NCI-H524 (cell line): ENCODE measurements at regions not wholly inside any gene's neighbourhood (a gene's known extent, or its start where the extent isn't known, plus 50 kb on each side); places are given as distances from the start of the nearest gene placed in this dataset.
"Not testable (repeated sequence)": the region's sequence is repeated elsewhere in the genome, so short reads cannot be mapped to it uniquely, and the experiment has no call there.

Experiments used
- DNase-seq, 2 experiments: peaks; one replicate each; lab custom pipeline; 2025; lab: John Stamatoyannopoulos, UW

DNA sequence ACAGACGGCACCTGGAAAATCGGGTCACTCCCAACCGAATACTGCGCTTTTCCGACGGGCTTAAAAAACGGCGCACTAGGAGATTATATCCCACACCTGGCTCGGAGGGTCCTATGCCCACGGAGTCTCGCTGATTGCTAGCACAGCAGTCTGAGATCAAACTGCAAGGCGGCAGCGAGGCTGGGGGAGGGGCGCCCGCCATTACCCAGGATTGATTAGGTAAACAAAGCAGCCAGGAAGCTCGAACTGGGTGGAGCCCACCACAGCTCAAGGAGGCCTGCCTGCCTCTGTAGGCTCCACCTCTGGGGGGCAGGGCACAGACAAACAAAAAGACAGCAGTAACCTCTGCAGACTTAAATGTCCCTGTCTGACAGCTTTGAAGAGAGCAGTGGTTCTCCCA lies 64.5 kb downstream of the SLC30A10 start:
- DNase-seq, result not testable (repeated sequence)

- DNase-seq, result no peak
Observed at GRCh38 chr1:219862366-219862765, 66.0 kb downstream of the SLC30A10 start.

DNA sequence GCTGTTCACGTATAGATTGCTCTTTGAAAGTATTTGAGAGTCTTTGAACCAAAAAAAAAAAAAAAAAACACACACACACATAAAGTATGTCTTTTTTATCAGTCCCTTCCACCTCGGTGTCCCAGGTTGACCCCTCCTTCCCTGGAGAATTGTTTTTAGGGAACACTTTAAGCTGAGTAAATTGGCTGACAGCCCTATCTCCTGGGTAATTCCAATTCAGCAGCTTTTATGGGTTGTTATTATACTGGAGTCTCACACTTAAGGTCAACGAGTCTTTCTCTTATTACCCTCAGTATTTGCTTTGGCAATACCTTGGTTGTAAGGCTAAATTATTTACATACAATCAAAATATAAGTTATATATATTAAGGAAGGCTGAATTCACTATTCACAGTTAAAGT lies 69.4 kb downstream of the SLC30A10 start:
- no peak for DNase-seq

- DNase-seq, result no peak
Observed at GRCh38 chr1:219847215-219847855, 81.0 kb downstream of the SLC30A10 start.

DNA sequence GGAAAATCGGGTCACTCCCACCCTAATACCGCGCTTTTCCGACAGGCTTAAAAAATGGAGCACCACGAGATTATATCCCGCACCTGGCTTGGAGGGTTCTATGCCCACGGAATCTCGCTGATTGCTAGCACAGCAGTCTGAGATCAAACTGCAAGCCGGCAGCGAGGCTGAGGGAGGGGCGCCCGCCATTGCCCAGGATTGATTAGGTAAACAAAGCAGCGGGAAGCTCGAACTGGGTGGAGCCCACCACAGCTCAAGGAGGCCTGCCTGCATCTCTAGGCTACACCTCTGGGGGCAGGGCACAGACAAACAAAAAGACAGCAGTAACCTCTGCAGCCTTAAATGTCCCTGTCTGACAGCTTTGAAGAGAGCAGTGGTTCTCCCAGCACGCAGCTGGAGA lies 88.8 kb downstream of the SLC30A10 start:
- DNase-seq, result peak in 1 of 2 experiments; percentile 39

GRCh38 chr1:219837994-219838294 lies 90.4 kb downstream of the SLC30A10 start:
- DNase-seq, result no peak

GRCh38 chr1:219837274-219837993 lies 90.9 kb downstream of the SLC30A10 start:
- DNase-seq, result peak; percentile 27 to 62

DNA sequence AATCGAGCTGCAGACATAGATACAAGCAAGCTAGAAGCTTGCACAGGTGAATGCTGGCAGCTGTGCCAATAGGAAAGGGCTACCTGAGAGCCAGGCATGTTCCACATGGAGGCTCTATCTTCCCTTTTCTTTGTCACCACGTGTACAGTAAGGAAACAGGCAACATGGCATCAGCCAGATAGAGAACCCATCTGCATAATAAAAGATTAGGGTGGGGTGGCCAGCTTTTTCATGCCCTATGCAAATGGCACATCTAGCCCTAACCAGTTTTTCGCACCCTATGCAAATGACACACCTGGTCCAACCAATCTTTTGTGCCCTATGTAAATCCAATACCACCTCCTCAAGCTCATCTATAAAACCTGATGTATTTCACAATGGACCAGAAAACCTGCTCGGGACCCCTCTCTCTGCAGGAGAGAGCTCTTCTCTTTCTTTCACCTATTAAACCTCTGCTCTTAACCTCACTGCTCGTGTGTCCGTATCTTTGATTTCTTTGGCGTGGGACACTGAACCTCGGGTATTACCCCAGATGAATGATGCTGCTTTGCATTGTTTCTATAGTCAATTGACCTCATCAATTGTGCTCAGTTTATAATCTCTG lies 93.9 kb downstream of the SLC30A10 start:
- no peak for DNase-seq

GRCh38 chr1:219833214-219833815 lies 95.0 kb downstream of the SLC30A10 start:
- DNase-seq, result no peak

DNA sequence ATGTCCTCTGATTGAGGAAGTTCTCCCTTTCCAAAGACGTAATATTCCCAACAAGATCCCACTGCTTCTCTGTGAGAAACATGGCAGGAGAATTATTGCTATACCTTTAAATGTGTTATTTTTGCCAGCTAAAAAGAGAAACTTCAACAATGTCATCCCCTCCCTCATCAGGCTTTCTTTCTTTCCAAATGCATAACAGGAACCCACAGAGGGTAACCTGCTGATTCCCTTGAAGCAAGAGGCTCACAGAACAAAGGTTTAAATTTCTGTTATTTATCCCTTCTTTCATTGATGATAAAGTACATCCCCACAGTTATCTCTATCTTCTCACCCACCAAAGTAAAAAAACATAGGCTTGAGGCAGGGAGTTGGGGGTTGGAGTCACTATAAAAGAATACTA lies 102.1 kb downstream of the SLC30A10 start:
- no peak for DNase-seq

GRCh38 chr1:219825355-219825754 lies 103.0 kb downstream of the SLC30A10 start:
- no peak for DNase-seq

- DNase-seq, result no peak
Observed at GRCh38 chr1:219824338-219824737, 104.0 kb downstream of the SLC30A10 start.

- DNase-seq, result no peak
Observed at GRCh38 chr1:219820551-219820950, 107.8 kb downstream of the SLC30A10 start.

DNA sequence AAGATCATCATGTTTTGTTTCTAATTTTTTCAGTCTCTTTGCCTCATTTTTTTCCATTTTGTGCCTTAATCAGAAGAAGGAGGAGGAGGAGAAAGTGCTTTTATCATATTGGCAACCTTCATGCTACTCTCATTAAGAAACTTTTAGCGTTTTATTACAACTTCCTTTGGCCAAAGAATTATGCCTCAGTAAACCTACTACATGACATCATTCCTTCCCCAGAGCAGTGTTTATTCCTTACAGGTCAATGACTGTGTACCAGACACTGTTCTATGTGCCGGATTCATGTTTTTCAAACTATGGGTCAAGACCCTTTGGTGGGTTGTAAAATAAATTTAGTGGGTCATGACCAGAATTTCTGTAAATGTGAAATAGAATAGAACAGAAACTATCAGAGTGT lies 110.4 kb downstream of the SLC30A10 start:
- no peak for DNase-seq

DNA sequence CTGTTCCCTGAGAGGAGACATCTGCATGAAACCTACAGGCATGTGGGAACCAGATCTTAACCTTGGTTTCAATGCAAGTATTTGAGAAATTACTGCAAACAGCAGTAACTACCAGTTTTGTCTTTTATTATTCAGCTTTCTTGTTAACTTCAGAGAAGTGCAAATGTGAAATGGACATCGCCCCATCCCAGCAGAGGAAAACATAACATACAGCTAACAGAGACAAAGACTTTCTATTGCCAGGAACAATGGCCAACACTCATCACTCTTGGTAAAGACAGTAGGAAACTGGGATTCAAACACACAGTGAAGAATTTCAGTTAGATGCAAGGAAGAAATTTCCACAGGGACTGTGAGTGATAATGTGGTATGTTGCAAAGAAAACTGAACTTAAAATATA lies 115.1 kb downstream of the SLC30A10 start:
- DNase-seq, result no peak

GRCh38 chr1:219812491-219813203 lies 115.7 kb downstream of the SLC30A10 start:
- peak; percentile 68 to 78 for DNase-seq

GRCh38 chr1:219812086-219812485 lies 116.3 kb downstream of the SLC30A10 start:
- no peak for DNase-seq

DNA sequence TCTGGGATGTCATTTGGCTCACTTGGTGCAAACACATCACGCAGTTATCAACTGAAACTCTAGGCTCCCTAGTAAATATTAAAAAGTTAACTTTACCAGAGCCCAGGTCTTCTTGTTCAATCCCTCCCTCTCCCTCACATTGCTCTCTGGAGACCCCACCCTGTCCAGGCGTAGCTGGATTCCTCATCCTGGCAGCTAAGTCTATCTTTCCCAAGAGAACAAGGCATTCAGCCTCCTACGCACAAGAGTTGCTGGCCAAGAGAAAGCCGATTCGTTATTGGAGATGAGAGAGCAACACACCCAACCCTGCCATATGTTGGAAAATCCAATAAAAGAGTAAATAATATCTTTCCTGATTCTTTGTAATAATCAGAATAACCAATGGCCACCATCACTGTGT lies 117.9 kb downstream of the SLC30A10 start:
- DNase-seq, result no peak

GRCh38 chr1:219808790-219809189 lies 119.6 kb downstream of the SLC30A10 start:
- DNase-seq, result no peak

GRCh38 chr1:219806642-219807041 lies 121.7 kb downstream of the SLC30A10 start:
- DNase-seq, result no peak

- no peak for DNase-seq
Observed at GRCh38 chr1:219806020-219806419, 122.3 kb downstream of the SLC30A10 start.

DNA sequence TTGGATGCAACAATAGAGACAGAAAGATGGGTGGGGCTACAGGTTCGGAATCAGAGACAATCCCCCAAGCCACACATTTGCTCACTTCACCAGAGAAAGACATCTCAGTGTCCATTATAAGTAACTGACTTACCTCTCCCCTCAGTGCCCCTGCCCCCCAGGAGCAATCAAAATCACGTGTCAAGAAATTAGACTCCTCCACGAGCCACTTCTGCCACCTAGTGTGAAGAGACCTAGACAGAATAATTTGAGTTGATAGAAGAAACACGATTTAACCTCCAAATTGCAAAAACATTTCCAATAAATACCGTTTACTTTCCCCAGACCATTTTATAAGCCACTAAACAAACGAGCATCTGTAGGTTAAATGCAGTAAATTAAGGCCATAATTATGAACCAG lies 123.2 kb downstream of the SLC30A10 start:
- peak; percentile 3 to 48 for DNase-seq
